ENCODE measurements at regions not wholly inside any gene's neighbourhood (a gene's known extent, or its start where the extent isn't known, plus 50 kb on each side); places are given as distances from the start of the nearest gene placed in this dataset.

- no peak for DNase-seq (ENCODE audit: low read depth in 2 of 2)
These were observed 212.0 kb upstream of the ALCAM start for GRCh38 chr3:105154692-105155091.

- DNase-seq (ENCODE audit: low read depth in 2 of 2) = no peak
These were observed 209.5 kb upstream of the ALCAM start for GRCh38 chr3:105157067-105157765.

GRCh38 chr3:105157766-105158085 is 209.0 kb upstream of the ALCAM start:
- no peak for DNase-seq (ENCODE audit: low read depth in 2 of 2)

- no peak for DNase-seq (ENCODE audit: low read depth in 2 of 2)
These were observed 208.4 kb upstream of the ALCAM start for GRCh38 chr3:105158286-105158685.

- no peak for DNase-seq (ENCODE audit: low read depth in 2 of 2)
These were observed 204.3 kb upstream of the ALCAM start for GRCh38 chr3:105162448-105162847.

- no peak for DNase-seq (ENCODE audit: low read depth in 2 of 2)
These were observed 199.8 kb upstream of the ALCAM start for GRCh38 chr3:105166893-105167292.

GRCh38 chr3:105170423-105170822 is 196.3 kb upstream of the ALCAM start:
- DNase-seq (ENCODE audit: low read depth in 2 of 2) = no peak

GRCh38 chr3:105174017-105174615 is 192.6 kb upstream of the ALCAM start:
- DNase-seq (ENCODE audit: low read depth in 2 of 2) = no peak

- DNase-seq (ENCODE audit: low read depth in 2 of 2) = no peak
These were observed 189.1 kb upstream of the ALCAM start for GRCh38 chr3:105177576-105177975.

GRCh38 chr3:105187344-105187743 is 179.4 kb upstream of the ALCAM start:
- DNase-seq (ENCODE audit: low read depth in 2 of 2) = no peak

GRCh38 chr3:105195260-105195659 is 171.4 kb upstream of the ALCAM start:
- DNase-seq (ENCODE audit: low read depth in 2 of 2) = peak; percentile 47 to 80

- DNase-seq (ENCODE audit: low read depth in 2 of 2) = no peak
These were observed 168.8 kb upstream of the ALCAM start for GRCh38 chr3:105197863-105198262.

GRCh38 chr3:105199217-105199616 is 167.5 kb upstream of the ALCAM start:
- DNase-seq (ENCODE audit: low read depth in 2 of 2) = no peak

- no peak for DNase-seq (ENCODE audit: low read depth in 2 of 2)
These were observed 156.6 kb upstream of the ALCAM start for GRCh38 chr3:105210141-105210540.

- no peak for DNase-seq (ENCODE audit: low read depth in 2 of 2)
These were observed 152.1 kb upstream of the ALCAM start for GRCh38 chr3:105214590-105214989.

- DNase-seq (ENCODE audit: low read depth in 2 of 2) = no peak
These were observed 144.1 kb upstream of the ALCAM start for GRCh38 chr3:105222568-105223093.

GRCh38 chr3:105223815-105224214 is 142.9 kb upstream of the ALCAM start:
- no peak for DNase-seq (ENCODE audit: low read depth in 2 of 2)

- DNase-seq (ENCODE audit: low read depth in 2 of 2) = no peak
These were observed 138.0 kb upstream of the ALCAM start for GRCh38 chr3:105228696-105229095.

- DNase-seq (ENCODE audit: low read depth in 2 of 2) = peak in 1 of 2 donors; percentile 66
These were observed 134.2 kb upstream of the ALCAM start for GRCh38 chr3:105232553-105232952.

- no peak for DNase-seq (ENCODE audit: low read depth in 2 of 2)
These were observed 133.7 kb upstream of the ALCAM start for GRCh38 chr3:105233010-105233409.

- no peak for DNase-seq (ENCODE audit: low read depth in 2 of 2)
These were observed 131.5 kb upstream of the ALCAM start for GRCh38 chr3:105235221-105235620.

- no peak for DNase-seq (ENCODE audit: low read depth in 2 of 2)
These were observed 130.9 kb upstream of the ALCAM start for GRCh38 chr3:105235785-105236184.

- DNase-seq (ENCODE audit: low read depth in 2 of 2) = no peak
These were observed 128.3 kb upstream of the ALCAM start for GRCh38 chr3:105238367-105238766.

Measured in dermis microvascular lymphatic vessel endothelial cell (primary cell).